IPS DF 4.7 (cell line): ENCODE measurements at regions not wholly inside any gene's neighbourhood (a gene's known extent, or its start where the extent isn't known, plus 50 kb on each side); places are given as distances from the start of the nearest gene placed in this dataset.
"Not testable (repeated sequence)": the region's sequence is repeated elsewhere in the genome, so short reads cannot be mapped to it uniquely, and the experiment has no call there.

Experiments used
- DNase-seq: peaks from one replicate; pipeline ENCODE4 v3.0.0-alpha.2; 2013; ENCODE audit warnings: low spot score; ENCODE audit errors: extremely low read depth

GRCh38 chr1:232579958-232580941 is 49.7 kb downstream of the SIPA1L2 start:
- no peak for DNase-seq

GRCh38 chr1:232579466-232579865 is 50.5 kb downstream of the SIPA1L2 start:
- DNase-seq = no peak

- DNase-seq = no peak
These were observed 51.2 kb downstream of the SIPA1L2 start for GRCh38 chr1:232578651-232579195.

GRCh38 chr1:232577772-232578171 is 52.2 kb downstream of the SIPA1L2 start:
- no peak for DNase-seq

GRCh38 chr1:232576537-232576936 is 53.4 kb downstream of the SIPA1L2 start:
- no peak for DNase-seq

- DNase-seq = no peak
These were observed 54.2 kb downstream of the SIPA1L2 start for GRCh38 chr1:232575763-232576040.

GRCh38 chr1:232574889-232575762 is 54.8 kb downstream of the SIPA1L2 start:
- no peak for DNase-seq

- no peak for DNase-seq
These were observed 55.9 kb downstream of the SIPA1L2 start for GRCh38 chr1:232574077-232574476.

GRCh38 chr1:232571523-232571922 is 58.4 kb downstream of the SIPA1L2 start:
- no peak for DNase-seq

GRCh38 chr1:232570007-232570406 is 59.9 kb downstream of the SIPA1L2 start:
- DNase-seq = no peak

GRCh38 chr1:232569554-232569921 is 60.4 kb downstream of the SIPA1L2 start:
- DNase-seq = not testable (repeated sequence)

- no peak for DNase-seq
These were observed 60.9 kb downstream of the SIPA1L2 start for GRCh38 chr1:232568906-232569553.

GRCh38 chr1:232568331-232568852 is 61.5 kb downstream of the SIPA1L2 start:
- no peak for DNase-seq

GRCh38 chr1:232566093-232566492 is 63.8 kb downstream of the SIPA1L2 start:
- DNase-seq = no peak

GRCh38 chr1:232562855-232563510 is 67.0 kb downstream of the SIPA1L2 start:
- no peak for DNase-seq

GRCh38 chr1:232561381-232561780 is 68.6 kb downstream of the SIPA1L2 start:
- DNase-seq = no peak

- DNase-seq = no peak
These were observed 69.0 kb downstream of the SIPA1L2 start for GRCh38 chr1:232560940-232561339.

- DNase-seq = no peak
These were observed 71.0 kb downstream of the SIPA1L2 start for GRCh38 chr1:232558954-232559353.

GRCh38 chr1:232557502-232558191 is 72.3 kb downstream of the SIPA1L2 start:
- DNase-seq = no peak

GRCh38 chr1:232557096-232557495 is 72.8 kb downstream of the SIPA1L2 start:
- no peak for DNase-seq
